ENCODE measurements at regions not wholly inside any gene's neighbourhood (a gene's known extent, or its start where the extent isn't known, plus 50 kb on each side); places are given as distances from the start of the nearest gene placed in this dataset.

GRCh38 chr3:102646557-102646956, 211.7 kb downstream of the ZPLD1 start:
- TF ChIP-seq GABPA (IDR thresholded peaks at IDR 0.05; ENCODE audit: low read depth) (no peak), SPI1 (IDR thresholded peaks at IDR 0.05; ENCODE audit: borderline replicate concordance, low read depth) (no peak), CTCF (IDR thresholded peaks at IDR 0.05; ENCODE audit: insufficient read depth, low read length) (no peak), POLR2AphosphoS5 (IDR thresholded peaks at IDR 0.05; ENCODE audit: low read depth) (no peak), REST (IDR thresholded peaks at IDR 0.05; ENCODE audit: insufficient replicate concordance, low read depth) (no peak)

Data from HL-60 (cell line).